ENCODE measurements at regions not wholly inside any gene's neighbourhood (a gene's known extent, or its start where the extent isn't known, plus 50 kb on each side); places are given as distances from the start of the nearest gene placed in this dataset.

DNA sequence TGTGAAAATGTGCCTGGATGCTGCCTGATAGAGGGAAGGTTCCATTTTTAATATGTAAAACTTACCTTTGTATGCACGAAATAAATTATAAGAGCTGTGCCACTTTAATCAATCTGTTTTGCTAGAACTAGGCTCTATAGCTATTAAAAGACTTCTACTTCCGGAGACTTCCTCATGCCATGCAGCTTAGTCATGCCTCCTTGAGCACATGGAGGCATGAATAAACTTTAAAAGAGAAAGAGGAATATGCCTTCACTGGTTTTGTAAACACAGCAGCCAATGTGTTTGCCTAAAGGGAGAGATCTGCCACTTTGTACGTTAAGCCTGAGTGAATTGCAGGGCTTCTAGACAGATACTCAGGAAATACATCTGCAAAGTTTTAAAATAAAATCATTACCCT is 604.6 kb downstream of the LRRIQ3 start:
- Histone ChIP-seq H4K20me1 (replicated peaks; ENCODE audit: insufficient read depth) (no peaks in the 10 kb centered on the region), H3K27me3 (ENCODE audit: insufficient read depth) (no peaks in the 10 kb centered on the region), H3K4me3 (no peak overlapping the region), H3K9me2 (ENCODE audit: insufficient read depth) (peaks cover 10% of the 10 kb centered on the region; the same call in 1 of the 2 replicates), H3K4me1 (ENCODE audit: insufficient read depth) (no peaks in the 10 kb centered on the region; the same call in 1 of the 2 replicates), H2AFZ (peak overlapping the region; percentile 33; the same call in 1 of the 2 replicates), H3K79me2 (replicated peaks; ENCODE audit: insufficient read depth) (no peaks in the 10 kb centered on the region), H3K4me2 (no peak overlapping the region), H3F3A (replicated peaks; ENCODE audit: low read depth) (no peaks in the 10 kb centered on the region), H3K27ac (ENCODE audit: low read depth) (no peak overlapping the region; the same call in 1 of the 2 replicates), H3K36me3 (ENCODE audit: insufficient read depth) (no peaks in the 10 kb centered on the region)
- no peak overlapping the region for H3K4me3 Mint-ChIP-seq
- H3K36me3 Mint-ChIP-seq (ENCODE audit: low read depth) = no peaks in the 10 kb centered on the region
- no peak for TF ChIP-seq ZNF114 (CRISPR knock-in tag; IDR thresholded peaks at IDR 0.05)
- TF ChIP-seq EZH2phosphoT487 (IDR thresholded peaks at IDR 0.05; ENCODE audit: unreplicated experiment) = no peak
- no peak for TF ChIP-seq EZH2 (IDR thresholded peaks at IDR 0.05; ENCODE audit: low read depth, unreplicated experiment)
- TF ChIP-seq, protein P1, sequence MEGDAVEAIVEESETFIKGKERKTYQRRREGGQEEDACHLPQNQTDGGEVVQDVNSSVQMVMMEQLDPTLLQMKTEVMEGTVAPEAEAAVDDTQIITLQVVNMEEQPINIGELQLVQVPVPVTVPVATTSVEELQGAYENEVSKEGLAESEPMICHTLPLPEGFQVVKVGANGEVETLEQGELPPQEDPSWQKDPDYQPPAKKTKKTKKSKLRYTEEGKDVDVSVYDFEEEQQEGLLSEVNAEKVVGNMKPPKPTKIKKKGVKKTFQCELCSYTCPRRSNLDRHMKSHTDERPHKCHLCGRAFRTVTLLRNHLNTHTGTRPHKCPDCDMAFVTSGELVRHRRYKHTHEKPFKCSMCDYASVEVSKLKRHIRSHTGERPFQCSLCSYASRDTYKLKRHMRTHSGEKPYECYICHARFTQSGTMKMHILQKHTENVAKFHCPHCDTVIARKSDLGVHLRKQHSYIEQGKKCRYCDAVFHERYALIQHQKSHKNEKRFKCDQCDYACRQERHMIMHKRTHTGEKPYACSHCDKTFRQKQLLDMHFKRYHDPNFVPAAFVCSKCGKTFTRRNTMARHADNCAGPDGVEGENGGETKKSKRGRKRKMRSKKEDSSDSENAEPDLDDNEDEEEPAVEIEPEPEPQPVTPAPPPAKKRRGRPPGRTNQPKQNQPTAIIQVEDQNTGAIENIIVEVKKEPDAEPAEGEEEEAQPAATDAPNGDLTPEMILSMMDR (conservative IDR thresholded peaks at IDR 0.05; ENCODE audit: low read depth in 2 of 2) = no peak
- TF ChIP-seq, protein P2, sequence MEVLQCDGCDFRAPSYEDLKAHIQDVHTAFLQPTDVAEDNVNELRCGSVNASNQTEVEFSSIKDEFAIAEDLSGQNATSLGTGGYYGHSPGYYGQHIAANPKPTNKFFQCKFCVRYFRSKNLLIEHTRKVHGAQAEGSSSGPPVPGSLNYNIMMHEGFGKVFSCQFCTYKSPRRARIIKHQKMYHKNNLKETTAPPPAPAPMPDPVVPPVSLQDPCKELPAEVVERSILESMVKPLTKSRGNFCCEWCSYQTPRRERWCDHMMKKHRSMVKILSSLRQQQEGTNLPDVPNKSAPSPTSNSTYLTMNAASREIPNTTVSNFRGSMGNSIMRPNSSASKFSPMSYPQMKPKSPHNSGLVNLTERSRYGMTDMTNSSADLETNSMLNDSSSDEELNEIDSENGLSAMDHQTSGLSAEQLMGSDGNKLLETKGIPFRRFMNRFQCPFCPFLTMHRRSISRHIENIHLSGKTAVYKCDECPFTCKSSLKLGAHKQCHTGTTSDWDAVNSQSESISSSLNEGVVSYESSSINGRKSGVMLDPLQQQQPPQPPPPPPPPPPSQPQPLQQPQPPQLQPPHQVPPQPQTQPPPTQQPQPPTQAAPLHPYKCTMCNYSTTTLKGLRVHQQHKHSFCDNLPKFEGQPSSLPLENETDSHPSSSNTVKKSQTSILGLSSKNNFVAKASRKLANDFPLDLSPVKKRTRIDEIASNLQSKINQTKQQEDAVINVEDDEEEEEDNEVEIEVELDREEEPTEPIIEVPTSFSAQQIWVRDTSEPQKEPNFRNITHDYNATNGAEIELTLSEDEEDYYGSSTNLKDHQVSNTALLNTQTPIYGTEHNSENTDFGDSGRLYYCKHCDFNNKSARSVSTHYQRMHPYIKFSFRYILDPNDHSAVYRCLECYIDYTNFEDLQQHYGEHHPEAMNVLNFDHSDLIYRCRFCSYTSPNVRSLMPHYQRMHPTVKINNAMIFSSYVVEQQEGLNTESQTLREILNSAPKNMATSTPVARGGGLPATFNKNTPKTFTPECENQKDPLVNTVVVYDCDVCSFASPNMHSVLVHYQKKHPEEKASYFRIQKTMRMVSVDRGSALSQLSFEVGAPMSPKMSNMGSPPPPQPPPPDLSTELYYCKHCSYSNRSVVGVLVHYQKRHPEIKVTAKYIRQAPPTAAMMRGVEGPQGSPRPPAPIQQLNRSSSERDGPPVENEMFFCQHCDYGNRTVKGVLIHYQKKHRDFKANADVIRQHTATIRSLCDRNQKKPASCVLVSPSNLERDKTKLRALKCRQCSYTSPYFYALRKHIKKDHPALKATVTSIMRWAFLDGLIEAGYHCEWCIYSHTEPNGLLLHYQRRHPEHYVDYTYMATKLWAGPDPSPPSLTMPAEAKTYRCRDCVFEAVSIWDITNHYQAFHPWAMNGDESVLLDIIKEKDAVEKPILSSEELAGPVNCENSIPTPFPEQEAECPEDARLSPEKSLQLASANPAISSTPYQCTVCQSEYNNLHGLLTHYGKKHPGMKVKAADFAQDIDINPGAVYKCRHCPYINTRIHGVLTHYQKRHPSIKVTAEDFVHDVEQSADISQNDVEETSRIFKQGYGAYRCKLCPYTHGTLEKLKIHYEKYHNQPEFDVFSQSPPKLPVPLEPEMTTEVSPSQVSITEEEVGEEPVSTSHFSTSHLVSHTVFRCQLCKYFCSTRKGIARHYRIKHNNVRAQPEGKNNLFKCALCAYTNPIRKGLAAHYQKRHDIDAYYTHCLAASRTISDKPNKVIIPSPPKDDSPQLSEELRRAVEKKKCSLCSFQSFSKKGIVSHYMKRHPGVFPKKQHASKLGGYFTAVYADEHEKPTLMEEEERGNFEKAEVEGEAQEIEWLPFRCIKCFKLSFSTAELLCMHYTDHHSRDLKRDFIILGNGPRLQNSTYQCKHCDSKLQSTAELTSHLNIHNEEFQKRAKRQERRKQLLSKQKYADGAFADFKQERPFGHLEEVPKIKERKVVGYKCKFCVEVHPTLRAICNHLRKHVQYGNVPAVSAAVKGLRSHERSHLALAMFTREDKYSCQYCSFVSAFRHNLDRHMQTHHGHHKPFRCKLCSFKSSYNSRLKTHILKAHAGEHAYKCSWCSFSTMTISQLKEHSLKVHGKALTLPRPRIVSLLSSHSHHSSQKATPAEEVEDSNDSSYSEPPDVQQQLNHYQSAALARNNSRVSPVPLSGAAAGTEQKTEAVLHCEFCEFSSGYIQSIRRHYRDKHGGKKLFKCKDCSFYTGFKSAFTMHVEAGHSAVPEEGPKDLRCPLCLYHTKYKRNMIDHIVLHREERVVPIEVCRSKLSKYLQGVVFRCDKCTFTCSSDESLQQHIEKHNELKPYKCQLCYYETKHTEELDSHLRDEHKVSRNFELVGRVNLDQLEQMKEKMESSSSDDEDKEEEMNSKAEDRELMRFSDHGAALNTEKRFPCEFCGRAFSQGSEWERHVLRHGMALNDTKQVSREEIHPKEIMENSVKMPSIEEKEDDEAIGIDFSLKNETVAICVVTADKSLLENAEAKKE (CRISPR knock-in tag; IDR thresholded peaks at IDR 0.05) = no peak
- no peak for TF ChIP-seq CREB1 (CRISPR knock-in tag; IDR thresholded peaks at IDR 0.05; ENCODE audit: low read depth)
- no peaks in the 10 kb centered on the region; the same call in 2 of the 3 replicates for H3K9me3 Mint-ChIP-seq
- peaks cover 13% of the 10 kb centered on the region for H3K4me1 Mint-ChIP-seq
- no peaks in the 10 kb centered on the region for H3K27me3 Mint-ChIP-seq (ENCODE audit: insufficient read depth, low read depth, poor library complexity)
- peak; percentile 44 for DNase-seq (ENCODE audit: low spot score)
- H3K27ac Mint-ChIP-seq = peak overlapping the region; percentile 42; the same call in 1 of the 2 replicates
- ATAC-seq = peak; percentile 57

Data from GM23338 (cell line).